Stimulated activated CD8-positive, alpha-beta memory T cell treated with anti-CD3 and anti-CD28 coated beads, Interleukin-15, amount 100 ng/mL, for 4 hours (primary cell): ENCODE measurements at regions not wholly inside any gene's neighbourhood (a gene's known extent, or its start where the extent isn't known, plus 50 kb on each side); places are given as distances from the start of the nearest gene placed in this dataset.
"Not testable (repeated sequence)": the region's sequence is repeated elsewhere in the genome, so short reads cannot be mapped to it uniquely, and the experiment has no call there.

Source experiments
- DNase-seq, 2 donors: peaks; one replicate each; pipeline ENCODE4 v3.0.0-alpha.2; 2020; ENCODE audit warnings: low read depth in 2 of 2

- no peak for DNase-seq
These were observed 440.1 kb upstream of the SMIM31 start for GRCh38 chr4:164313853-164314252.

- no peak for DNase-seq
These were observed 435.6 kb upstream of the SMIM31 start for GRCh38 chr4:164318350-164318749.

- DNase-seq: no peak
These were observed 434.2 kb upstream of the SMIM31 start for GRCh38 chr4:164319688-164320087.

- DNase-seq: no peak
These were observed 433.1 kb upstream of the SMIM31 start for GRCh38 chr4:164320847-164321246.

GRCh38 chr4:164326056-164326455, 427.9 kb upstream of the SMIM31 start:
- DNase-seq: no peak

GRCh38 chr4:164337219-164337944, 416.5 kb upstream of the SMIM31 start:
- no peak for DNase-seq

GRCh38 chr4:164343472-164343976, 410.4 kb upstream of the SMIM31 start:
- no peak for DNase-seq

- no peak for DNase-seq
These were observed 408.2 kb upstream of the SMIM31 start for GRCh38 chr4:164345756-164346155.

GRCh38 chr4:164350061-164350460, 403.9 kb upstream of the SMIM31 start:
- no peak for DNase-seq

GRCh38 chr4:164350716-164351115, 403.2 kb upstream of the SMIM31 start:
- not testable (repeated sequence) for DNase-seq

GRCh38 chr4:164357957-164358356, 396.0 kb upstream of the SMIM31 start:
- DNase-seq: no peak

- DNase-seq: no peak
These were observed 395.5 kb upstream of the SMIM31 start for GRCh38 chr4:164358400-164358799.

- no peak for DNase-seq
These were observed 394.1 kb upstream of the SMIM31 start for GRCh38 chr4:164359881-164360280.

- no peak for DNase-seq
These were observed 385.0 kb upstream of the SMIM31 start for GRCh38 chr4:164368894-164369293.

- DNase-seq: no peak
These were observed 380.9 kb upstream of the SMIM31 start for GRCh38 chr4:164373021-164373420.

GRCh38 chr4:164377277-164377676, 376.7 kb upstream of the SMIM31 start:
- no peak for DNase-seq

GRCh38 chr4:164378361-164378760, 375.6 kb upstream of the SMIM31 start:
- no peak for DNase-seq

- no peak for DNase-seq
These were observed 374.2 kb upstream of the SMIM31 start for GRCh38 chr4:164379694-164380093.

- DNase-seq: no peak
These were observed 372.1 kb upstream of the SMIM31 start for GRCh38 chr4:164381859-164382258.

GRCh38 chr4:164383058-164383357, 370.9 kb upstream of the SMIM31 start:
- no peak for DNase-seq

- no peak for DNase-seq
These were observed 370.3 kb upstream of the SMIM31 start for GRCh38 chr4:164383358-164384220.

GRCh38 chr4:164384416-164384815, 369.5 kb upstream of the SMIM31 start:
- DNase-seq: no peak

GRCh38 chr4:164396439-164396838, 357.5 kb upstream of the SMIM31 start:
- no peak for DNase-seq
